ENCODE measurements at regions not wholly inside any gene's neighbourhood (a gene's known extent, or its start where the extent isn't known, plus 50 kb on each side); places are given as distances from the start of the nearest gene placed in this dataset.

GRCh38 chr3:6580808-6581207 lies 280.1 kb upstream of the GRM7 start:
- no peak for TF ChIP-seq CTCF (IDR thresholded peaks at IDR 0.05; ENCODE audit: low read length)
- TF ChIP-seq EZH2phosphoT487 (IDR thresholded peaks at IDR 0.05; ENCODE audit: low read length): no peak
